ENCODE measurements at regions not wholly inside any gene's neighbourhood (a gene's known extent, or its start where the extent isn't known, plus 50 kb on each side); places are given as distances from the start of the nearest gene placed in this dataset.
A peak's percentile ranks its signal among the peaks of the same experiment; 100 is the strongest.

DNA sequence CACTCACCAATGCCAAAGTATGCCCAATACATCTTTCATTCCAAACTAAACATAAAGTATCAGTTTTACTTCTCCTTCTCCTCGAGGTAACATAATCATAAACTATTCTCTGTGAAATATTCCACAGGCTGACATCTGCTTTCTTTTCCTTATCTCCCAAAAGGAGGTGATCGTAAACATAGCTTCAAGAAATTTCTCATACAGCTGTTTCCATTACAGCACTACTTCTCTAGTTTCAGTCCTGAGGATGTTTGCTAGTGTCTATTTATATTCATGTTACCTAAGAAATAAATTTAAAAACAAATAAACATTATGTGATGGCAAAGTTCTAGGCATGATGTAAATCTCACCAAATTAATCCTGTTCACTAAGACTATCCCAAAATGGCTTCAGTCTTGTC, 90.1 kb upstream of the CPSF6 start:
- no peak for DNase-seq (ENCODE audit: low read depth)
- H3K4me3 ChIP-seq (ENCODE audit: low read depth, low read length) = no peak overlapping the region
- TF ChIP-seq MYC (IDR thresholded peaks at IDR 0.05; ENCODE audit: low read depth, low read length) = no peak

DNA sequence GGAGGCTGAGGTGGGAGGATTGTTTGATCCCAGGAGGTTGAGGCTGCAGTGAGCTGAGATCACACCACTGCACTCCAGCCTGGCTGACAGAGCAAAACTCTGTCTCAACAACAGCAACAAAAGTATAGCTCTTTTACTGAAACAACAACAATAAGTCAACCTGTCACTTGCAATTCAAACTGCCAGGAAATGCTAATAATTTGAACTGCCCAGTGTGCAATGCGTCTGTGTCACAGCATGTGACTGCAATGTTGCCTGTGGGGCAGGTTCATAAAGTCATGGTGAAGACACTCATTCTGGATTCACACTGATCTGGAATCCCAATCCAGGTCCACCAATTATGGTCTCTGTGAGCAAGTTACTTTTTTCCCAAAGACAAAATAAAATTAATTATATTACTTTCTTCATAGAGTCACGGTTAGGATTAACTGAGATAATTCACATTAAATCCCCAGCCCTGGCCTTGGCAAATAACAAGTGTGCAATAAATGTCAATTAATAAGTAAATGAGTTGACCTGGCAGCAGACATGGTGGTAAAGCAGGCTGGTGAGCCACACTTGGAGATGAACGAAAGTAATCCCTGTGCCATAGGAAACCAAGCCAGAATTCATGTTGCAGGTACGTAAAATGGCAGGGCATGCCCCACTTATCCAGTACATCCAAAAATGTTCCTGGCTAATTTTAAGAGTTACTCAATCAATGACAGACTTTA, 89.1 kb upstream of the CPSF6 start:
- TF ChIP-seq, protein P1, sequence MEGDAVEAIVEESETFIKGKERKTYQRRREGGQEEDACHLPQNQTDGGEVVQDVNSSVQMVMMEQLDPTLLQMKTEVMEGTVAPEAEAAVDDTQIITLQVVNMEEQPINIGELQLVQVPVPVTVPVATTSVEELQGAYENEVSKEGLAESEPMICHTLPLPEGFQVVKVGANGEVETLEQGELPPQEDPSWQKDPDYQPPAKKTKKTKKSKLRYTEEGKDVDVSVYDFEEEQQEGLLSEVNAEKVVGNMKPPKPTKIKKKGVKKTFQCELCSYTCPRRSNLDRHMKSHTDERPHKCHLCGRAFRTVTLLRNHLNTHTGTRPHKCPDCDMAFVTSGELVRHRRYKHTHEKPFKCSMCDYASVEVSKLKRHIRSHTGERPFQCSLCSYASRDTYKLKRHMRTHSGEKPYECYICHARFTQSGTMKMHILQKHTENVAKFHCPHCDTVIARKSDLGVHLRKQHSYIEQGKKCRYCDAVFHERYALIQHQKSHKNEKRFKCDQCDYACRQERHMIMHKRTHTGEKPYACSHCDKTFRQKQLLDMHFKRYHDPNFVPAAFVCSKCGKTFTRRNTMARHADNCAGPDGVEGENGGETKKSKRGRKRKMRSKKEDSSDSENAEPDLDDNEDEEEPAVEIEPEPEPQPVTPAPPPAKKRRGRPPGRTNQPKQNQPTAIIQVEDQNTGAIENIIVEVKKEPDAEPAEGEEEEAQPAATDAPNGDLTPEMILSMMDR (IDR thresholded peaks at IDR 0.05; ENCODE audit: low read depth, low read length) = no peak
- TF ChIP-seq MYC (IDR thresholded peaks at IDR 0.05; ENCODE audit: low read depth, low read length) (no peak), POLR2A (IDR thresholded peaks at IDR 0.05; ENCODE audit: extremely low read depth, insufficient read length) (no peak)
- TF ChIP-seq, protein P2, sequence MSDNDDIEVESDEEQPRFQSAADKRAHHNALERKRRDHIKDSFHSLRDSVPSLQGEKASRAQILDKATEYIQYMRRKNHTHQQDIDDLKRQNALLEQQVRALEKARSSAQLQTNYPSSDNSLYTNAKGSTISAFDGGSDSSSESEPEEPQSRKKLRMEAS (IDR thresholded peaks at IDR 0.05; ENCODE audit: low read depth, low read length) = no peak
- no peak overlapping the region for H3K4me3 ChIP-seq (ENCODE audit: low read depth, low read length)

DNA sequence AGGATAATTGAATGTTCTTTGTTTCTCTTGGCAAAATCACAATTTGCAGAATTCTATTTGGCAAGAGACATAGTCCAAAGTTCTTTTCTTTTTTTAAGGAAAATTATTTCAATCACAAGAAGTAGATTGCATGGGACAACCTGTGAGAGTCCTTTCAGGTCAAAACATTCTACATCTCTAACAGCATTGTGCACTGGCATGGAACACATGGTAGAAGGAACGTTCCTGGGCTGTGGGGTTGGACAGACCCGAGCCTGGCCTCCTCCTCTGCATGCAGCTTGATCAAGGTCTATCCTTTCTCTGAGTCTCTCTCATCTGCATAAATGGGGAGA, 88.6 kb upstream of the CPSF6 start:
- DNase-seq (ENCODE audit: low read depth) = no peak
- TF ChIP-seq MYC (IDR thresholded peaks at IDR 0.05; ENCODE audit: low read depth, low read length) (no peak), POLR2A (IDR thresholded peaks at IDR 0.05; ENCODE audit: extremely low read depth, insufficient read length) (no peak)
- TF ChIP-seq, protein P2 (IDR thresholded peaks at IDR 0.05; ENCODE audit: low read depth, low read length) = no peak
- TF ChIP-seq, protein P1 (IDR thresholded peaks at IDR 0.05; ENCODE audit: low read depth, low read length) = no peak
- H3K4me3 ChIP-seq (ENCODE audit: low read depth, low read length) = no peak overlapping the region

More for the DNA sequence above, 89.1 kb upstream of the CPSF6 start:
- no peak for DNase-seq (ENCODE audit: low read depth)

DNA sequence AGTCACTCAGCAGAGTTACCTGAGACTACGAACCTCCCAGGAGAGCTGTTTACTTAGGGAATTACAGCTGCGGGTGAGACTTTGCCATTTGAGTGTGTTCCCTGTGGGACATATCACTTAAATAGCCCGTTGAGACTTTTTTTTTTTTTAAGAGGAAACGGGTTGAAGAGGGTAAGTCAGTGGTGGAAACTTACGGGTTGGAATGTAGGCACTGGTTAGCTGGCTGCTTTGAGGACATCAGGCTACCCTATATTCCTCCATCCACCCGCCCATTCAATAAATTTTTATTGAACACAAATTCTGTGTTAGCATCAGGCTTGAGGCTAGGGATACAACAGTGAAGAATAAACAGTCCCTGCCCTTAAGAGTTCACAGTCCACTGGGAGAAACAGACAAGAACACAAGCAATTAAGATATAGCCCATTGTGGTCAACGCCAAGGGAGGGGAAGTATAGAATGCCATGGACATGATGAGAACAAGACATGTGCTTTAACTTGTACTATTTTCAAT, 88.1 kb upstream of the CPSF6 start:
- TF ChIP-seq, protein P2 (IDR thresholded peaks at IDR 0.05; ENCODE audit: low read depth, low read length) = no peak
- TF ChIP-seq, protein P1 (IDR thresholded peaks at IDR 0.05; ENCODE audit: low read depth, low read length) = no peak
- no peak for TF ChIP-seq POLR2A (IDR thresholded peaks at IDR 0.05; ENCODE audit: extremely low read depth, insufficient read length)
- TF ChIP-seq MYC (IDR thresholded peaks at IDR 0.05; ENCODE audit: low read depth, low read length) = no peak
- no peak for DNase-seq (ENCODE audit: low read depth)
- no peak overlapping the region for H3K4me3 ChIP-seq (ENCODE audit: low read depth, low read length)

DNA sequence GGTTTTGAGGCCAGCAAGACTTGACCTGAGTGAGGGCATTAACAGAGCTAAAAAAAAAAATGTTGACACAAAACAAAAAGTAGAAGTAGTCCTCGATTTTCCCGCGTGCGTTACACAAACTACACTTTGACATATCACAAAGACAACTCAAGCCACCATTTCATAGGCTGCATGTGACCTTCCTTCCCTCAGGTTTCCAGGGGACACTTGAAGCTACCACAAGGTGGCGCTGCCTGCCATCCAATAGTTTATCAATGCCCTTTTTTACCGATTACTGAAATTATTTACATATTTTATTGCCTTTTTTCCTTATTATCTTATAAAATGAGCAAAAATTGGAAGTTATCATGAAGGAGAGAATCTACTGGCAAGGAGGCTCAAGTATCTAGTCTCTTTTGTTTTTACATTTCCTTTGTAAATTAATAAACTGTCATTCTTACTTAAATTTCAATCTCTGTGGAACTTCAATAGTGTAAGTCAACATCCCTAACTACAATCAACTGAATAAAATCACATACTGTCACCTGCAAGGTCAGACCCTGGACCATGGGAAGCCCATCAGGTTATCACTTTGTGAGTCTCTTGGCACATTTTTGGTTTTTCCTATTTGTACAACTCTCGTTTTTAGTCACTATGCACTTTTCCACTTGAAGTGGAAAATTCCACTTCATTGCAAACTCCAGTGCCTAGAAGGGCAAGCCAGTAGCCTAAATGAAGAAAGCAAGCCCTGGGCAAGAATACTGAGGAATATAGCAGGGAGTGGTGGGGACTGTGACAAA, 84.6 kb upstream of the CPSF6 start:
- TF ChIP-seq MYC (IDR thresholded peaks at IDR 0.05; ENCODE audit: low read depth, low read length) = peak; percentile 37; the same call in 1 of the 2 replicates
- no peak for TF ChIP-seq POLR2A (IDR thresholded peaks at IDR 0.05; ENCODE audit: extremely low read depth, insufficient read length)
- TF ChIP-seq, protein P1 (IDR thresholded peaks at IDR 0.05; ENCODE audit: low read depth, low read length) = peak; percentile 96
- TF ChIP-seq, protein P2 (IDR thresholded peaks at IDR 0.05; ENCODE audit: low read depth, low read length) = peak; percentile 77
- DNase-seq (ENCODE audit: low read depth) = peak; percentile 83
- H3K4me3 ChIP-seq (ENCODE audit: low read depth, low read length) = no peak overlapping the region

DNA sequence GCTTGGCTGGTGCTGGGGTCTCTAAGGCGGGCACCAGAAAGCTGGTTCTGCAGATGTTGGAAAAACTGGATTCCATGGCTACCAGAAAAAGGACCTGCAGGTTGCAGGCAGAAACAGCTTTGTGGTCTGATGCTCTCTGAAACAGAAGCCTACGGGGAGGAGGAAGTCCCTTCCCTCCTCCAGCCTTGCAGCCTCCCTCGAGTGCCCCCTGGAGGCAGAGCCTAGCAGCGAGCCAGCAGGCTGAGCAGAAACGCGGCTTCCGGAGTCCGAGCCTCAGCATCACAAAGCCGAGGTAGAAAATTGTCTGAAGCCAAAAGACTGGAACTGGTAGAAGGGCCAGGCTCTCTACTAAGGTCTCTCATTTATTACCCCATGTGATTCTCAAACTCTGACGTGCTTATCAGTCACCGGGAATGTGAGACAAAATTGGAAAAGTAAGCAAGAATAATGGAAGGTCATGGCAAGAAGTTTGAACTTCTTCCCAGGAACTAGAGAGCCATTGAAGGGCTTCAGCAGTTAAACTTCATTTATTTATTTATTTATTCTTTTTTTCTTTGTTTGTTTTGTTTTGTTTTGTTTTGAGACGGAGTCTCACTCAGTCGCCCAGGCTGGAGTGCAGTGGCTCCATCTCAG, 82.2 kb upstream of the CPSF6 start:
- H3K4me3 ChIP-seq (ENCODE audit: low read depth, low read length) = no peak overlapping the region
- TF ChIP-seq, protein P1 (IDR thresholded peaks at IDR 0.05; ENCODE audit: low read depth, low read length) = peak; percentile 100
- TF ChIP-seq MYC (IDR thresholded peaks at IDR 0.05; ENCODE audit: low read depth, low read length) (no peak), POLR2A (IDR thresholded peaks at IDR 0.05; ENCODE audit: extremely low read depth, insufficient read length) (no peak)
- DNase-seq (ENCODE audit: low read depth) = peak; percentile 92
